Right ventricle myocardium superior (tissue), 1 donor: ENCODE measurements at regions not wholly inside any gene's neighbourhood (a gene's known extent, or its start where the extent isn't known, plus 50 kb on each side); places are given as distances from the start of the nearest gene placed in this dataset.

Source experiments
- ATAC-seq: fragments of 200-7000 bp; cut with Tn5 transposase; one replicate; pipeline ENCODE4 v1.9.1; 2020; ENCODE audit warnings: mild to moderate bottlenecking; ENCODE audit not compliant: poor library complexity
- DNase-seq: peaks from one replicate; pipeline ENCODE4 v3.0.0-alpha.2; 2020
- intact Hi-C: fragments of 100-400 bp; cut with DNase I; formaldehyde crosslinking; loops from one replicate; pipeline ENCODE4 v1.11.2; 2022
- donor health status: DM: no; HTN: yes; CAD: no; lungs with severe emphysema.

- ATAC-seq, result no peak
- intact Hi-C loops, result no loop called here
- no peak for DNase-seq
Observed at GRCh38 chr14:82359201-82359600, 825.5 kb upstream of the SEL1L start.

GRCh38 chr14:82362452-82362851 is 828.8 kb upstream of the SEL1L start:
- peak; percentile 92 for ATAC-seq
- DNase-seq, result no peak
- intact Hi-C loops, result no loop called here

GRCh38 chr14:82365471-82365870 is 831.8 kb upstream of the SEL1L start:
- no peak for ATAC-seq
- intact Hi-C loops, result no loop called here
- DNase-seq, result no peak

- ATAC-seq (no peak), DNase-seq (no peak)
- intact Hi-C loops, result no loop called here
Observed at GRCh38 chr14:82366803-82367202, 833.1 kb upstream of the SEL1L start.

GRCh38 chr14:82379291-82379690 is 845.6 kb upstream of the SEL1L start:
- no peak for ATAC-seq
- intact Hi-C loops, result no loop called here
- DNase-seq, result no peak

- DNase-seq (no peak), ATAC-seq (no peak)
- intact Hi-C loops, result no loop called here
Observed at GRCh38 chr14:82385048-82385447, 851.4 kb upstream of the SEL1L start.

- intact Hi-C loops, result no loop called here
- DNase-seq (no peak), ATAC-seq (peak; percentile 59)
Observed at GRCh38 chr14:82387699-82388098, 854.0 kb upstream of the SEL1L start.

- no peak for DNase-seq
- no peak for ATAC-seq
- intact Hi-C loops, result no loop called here
Observed at GRCh38 chr14:82388488-82388887, 854.8 kb upstream of the SEL1L start.

- intact Hi-C loops, result no loop called here
- DNase-seq, result no peak
- no peak for ATAC-seq
Observed at GRCh38 chr14:82390586-82390985, 856.9 kb upstream of the SEL1L start.

GRCh38 chr14:82394916-82395315 is 861.3 kb upstream of the SEL1L start:
- intact Hi-C loops, result no loop called here
- no peak for DNase-seq
- ATAC-seq, result no peak

GRCh38 chr14:82398256-82398655 is 864.6 kb upstream of the SEL1L start:
- DNase-seq (no peak), ATAC-seq (no peak)
- intact Hi-C loops, result no loop called here

GRCh38 chr14:82403987-82404386 is 870.3 kb upstream of the SEL1L start:
- intact Hi-C loops, result no loop called here
- ATAC-seq (peak; percentile 55), DNase-seq (no peak)

- intact Hi-C loops, result no loop called here
Observed at GRCh38 chr14:82410064-82410463, 876.4 kb upstream of the SEL1L start.

GRCh38 chr14:82411298-82411697 is 877.6 kb upstream of the SEL1L start:
- intact Hi-C loops, result no loop called here
- DNase-seq (no peak), ATAC-seq (no peak)

More at GRCh38 chr14:82410064-82410463, 876.4 kb upstream of the SEL1L start:
- ATAC-seq (no peak), DNase-seq (no peak)

- intact Hi-C loops, result no loop called here
- no peak for DNase-seq
- ATAC-seq, result no peak
Observed at GRCh38 chr14:82412545-82412944, 878.9 kb upstream of the SEL1L start.

GRCh38 chr14:82414853-82415539 is 881.3 kb upstream of the SEL1L start:
- intact Hi-C loops, result no loop called here
- no peak for ATAC-seq
- no peak for DNase-seq

- DNase-seq (no peak), ATAC-seq (peak; percentile 94)
- intact Hi-C loops, result no loop called here
Observed at GRCh38 chr14:82419933-82420332, 886.3 kb upstream of the SEL1L start.

GRCh38 chr14:82420871-82421270 is 887.2 kb upstream of the SEL1L start:
- intact Hi-C loops, result no loop called here
- no peak for DNase-seq
- ATAC-seq, result peak; percentile 94

GRCh38 chr14:82421286-82421685 is 887.6 kb upstream of the SEL1L start:
- ATAC-seq (no peak), DNase-seq (no peak)
- intact Hi-C loops, result no loop called here

- ATAC-seq (no peak), DNase-seq (no peak)
- intact Hi-C loops, result no loop called here
Observed at GRCh38 chr14:82422230-82422629, 888.6 kb upstream of the SEL1L start.

- ATAC-seq (no peak), DNase-seq (no peak)
- intact Hi-C loops, result no loop called here
Observed at GRCh38 chr14:82425261-82425660, 891.6 kb upstream of the SEL1L start.
